Thyroid gland (tissue), 4 donors: ENCODE measurements at regions not wholly inside any gene's neighbourhood (a gene's known extent, or its start where the extent isn't known, plus 50 kb on each side); places are given as distances from the start of the nearest gene placed in this dataset.

ENCODE experiments used
- DNase-seq, 2 donors: peaks; one replicate each; pipeline ENCODE4 v3.0.0-alpha.2; 2019
- H3K27ac ChIP-seq, 3 donors: fragments of 200-600 bp; sonication (generic); 1 replicate in 2 of 3; 2 replicates in 1 of 3; pipeline ENCODE4 v1.5.1; 2016 to 2019; ENCODE audit warnings: mild to moderate bottlenecking in 1 of 3, moderate library complexity in 1 of 3
- H3K27me3 ChIP-seq: fragments of 200-600 bp; sonication (generic); one replicate; pipeline ENCODE4 v1.5.1; 2019
- H3K36me3 ChIP-seq, 2 donors: fragments of 200-600 bp; sonication (generic); one replicate each; pipeline ENCODE4 v1.5.1; 2016 to 2019
- H3K4me1 ChIP-seq, 2 donors: fragments of 200-600 bp; sonication (generic); one replicate each; pipeline ENCODE4 v1.5.1; 2017 to 2019
- H3K4me3 ChIP-seq, 3 donors: fragments of 200-600 bp; sonication (generic); replicated peaks in 1 of 3; 1 replicate in 2 of 3; 2 replicates in 1 of 3; pipeline ENCODE4 v1.5.1; 2016; ENCODE audit warnings: mild to moderate bottlenecking in 1 of 3
- H3K9me3 ChIP-seq: fragments of 200-600 bp; sonication (generic); one replicate; pipeline ENCODE4 v1.5.1; 2017
- POLR2A ChIP-seq, 2 donors: fragments of 450-650 bp; IDR thresholded peaks; one replicate each; pipeline ENCODE4 v1.6.1; 2017; ENCODE audit warnings: antibody characterized with exemption in 2 of 2, mild to moderate bottlenecking in 2 of 2, moderate library complexity in 1 of 2
- WGBS, 2 donors: methylation state at CpG; one replicate each; pipeline ENCODE4 v1.1.5; 2017; 5-methylcytosine and 5-hydroxymethylcytosine counted together
- intact Hi-C: fragments of 100-400 bp; cut with DNase I; formaldehyde crosslinking; loops from one replicate; pipeline ENCODE4 v1.15.1; 2023
- TF ChIP-seq, protein P1 (sequence below), 6 experiments: fragments of 200-600 bp in 3 of 6; fragments of 450-650 bp in 3 of 6; sonication (generic) in 3 of 6; IDR thresholded peaks; one replicate each; pipeline ENCODE4 v1.5.1; 2016 to 2019; ENCODE audit warnings: antibody characterized with exemption in 6 of 6, mild to moderate bottlenecking in 2 of 6, inconsistent platforms in 1 of 6, moderate library complexity in 1 of 6

GRCh38 chr16:54473226-54473993, 186.8 kb upstream of the IRX3 start:
- no peak for TF ChIP-seq POLR2A (IDR thresholded peaks at IDR 0.05)
- TF ChIP-seq, protein P1, sequence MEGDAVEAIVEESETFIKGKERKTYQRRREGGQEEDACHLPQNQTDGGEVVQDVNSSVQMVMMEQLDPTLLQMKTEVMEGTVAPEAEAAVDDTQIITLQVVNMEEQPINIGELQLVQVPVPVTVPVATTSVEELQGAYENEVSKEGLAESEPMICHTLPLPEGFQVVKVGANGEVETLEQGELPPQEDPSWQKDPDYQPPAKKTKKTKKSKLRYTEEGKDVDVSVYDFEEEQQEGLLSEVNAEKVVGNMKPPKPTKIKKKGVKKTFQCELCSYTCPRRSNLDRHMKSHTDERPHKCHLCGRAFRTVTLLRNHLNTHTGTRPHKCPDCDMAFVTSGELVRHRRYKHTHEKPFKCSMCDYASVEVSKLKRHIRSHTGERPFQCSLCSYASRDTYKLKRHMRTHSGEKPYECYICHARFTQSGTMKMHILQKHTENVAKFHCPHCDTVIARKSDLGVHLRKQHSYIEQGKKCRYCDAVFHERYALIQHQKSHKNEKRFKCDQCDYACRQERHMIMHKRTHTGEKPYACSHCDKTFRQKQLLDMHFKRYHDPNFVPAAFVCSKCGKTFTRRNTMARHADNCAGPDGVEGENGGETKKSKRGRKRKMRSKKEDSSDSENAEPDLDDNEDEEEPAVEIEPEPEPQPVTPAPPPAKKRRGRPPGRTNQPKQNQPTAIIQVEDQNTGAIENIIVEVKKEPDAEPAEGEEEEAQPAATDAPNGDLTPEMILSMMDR (IDR thresholded peaks at IDR 0.05): no peak
- Histone ChIP-seq H3K36me3 (no peaks in the 10 kb centered on the region), H3K4me3 (no peak overlapping the region), H3K27me3 (no peaks in the 10 kb centered on the region), H3K27ac (no peak overlapping the region), H3K4me1 (no peaks in the 10 kb centered on the region), H3K9me3 (no peaks in the 10 kb centered on the region)
- intact Hi-C loops: no loop called here
- DNase-seq: no peak
- 72 to 86% methylated on average over 8 of the region's 8 CpGs for WGBS, 2 donors

DNA sequence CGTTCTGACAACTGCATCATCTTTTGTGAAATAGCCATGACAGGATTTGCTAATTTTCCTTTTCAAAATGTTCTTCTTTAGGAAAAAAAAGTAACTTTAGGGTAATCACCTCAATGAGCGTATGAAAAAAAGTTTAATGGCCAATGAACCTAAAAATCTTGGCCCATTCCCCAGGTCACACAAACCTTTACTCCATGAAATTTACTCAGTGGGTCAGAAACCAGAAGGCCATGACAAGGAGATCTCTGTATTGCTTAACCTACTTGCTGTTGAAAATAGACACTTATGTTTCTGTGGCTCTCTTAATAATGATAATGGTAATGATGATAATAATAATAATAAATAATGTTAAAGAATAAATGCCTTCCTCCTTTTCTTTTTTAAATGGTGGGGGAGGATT, 180.8 kb upstream of the IRX3 start:
- DNase-seq: no peak
- WGBS, 2 donors: 89 to 94% methylated on average over 2 of the region's 2 CpGs
- H3K27ac ChIP-seq: no peak overlapping the region
- no peaks in the 10 kb centered on the region for H3K27me3 ChIP-seq
- intact Hi-C loops: no loop called here
- no peak for TF ChIP-seq POLR2A (IDR thresholded peaks at IDR 0.05)
- TF ChIP-seq, protein P1 (IDR thresholded peaks at IDR 0.05): no peak
- H3K36me3 ChIP-seq: no peaks in the 10 kb centered on the region
- no peaks in the 10 kb centered on the region for H3K9me3 ChIP-seq
- no peak overlapping the region for H3K4me3 ChIP-seq
- H3K4me1 ChIP-seq: no peaks in the 10 kb centered on the region

GRCh38 chr16:54466233-54466632, 179.6 kb upstream of the IRX3 start:
- no peaks in the 10 kb centered on the region for H3K27me3 ChIP-seq
- 94 to 95% methylated on average over 3 of the region's 3 CpGs for whole genome bisulfite sequencing, 2 donors
- H3K27ac ChIP-seq: no peak overlapping the region
- no peak for DNase-seq
- TF ChIP-seq POLR2A (IDR thresholded peaks at IDR 0.05): no peak
- TF ChIP-seq, protein P1 (IDR thresholded peaks at IDR 0.05): no peak
- H3K36me3 ChIP-seq: no peaks in the 10 kb centered on the region
- H3K4me3 ChIP-seq: no peak overlapping the region
- no peaks in the 10 kb centered on the region for H3K9me3 ChIP-seq
- intact Hi-C loops: no loop called here
- H3K4me1 ChIP-seq: no peaks in the 10 kb centered on the region

GRCh38 chr16:54465063-54465462, 178.5 kb upstream of the IRX3 start:
- Histone ChIP-seq H3K36me3 (no peaks in the 10 kb centered on the region), H3K27ac (no peak overlapping the region), H3K27me3 (no peaks in the 10 kb centered on the region), H3K9me3 (no peaks in the 10 kb centered on the region), H3K4me3 (no peak overlapping the region), H3K4me1 (no peaks in the 10 kb centered on the region)
- DNase-seq: no peak
- 93 to 96% methylated on average over 4 of the region's 4 CpGs for WGBS, 2 donors
- no peak for TF ChIP-seq POLR2A (IDR thresholded peaks at IDR 0.05)
- TF ChIP-seq, protein P1 (IDR thresholded peaks at IDR 0.05): no peak
- intact Hi-C loops: no loop called here

DNA sequence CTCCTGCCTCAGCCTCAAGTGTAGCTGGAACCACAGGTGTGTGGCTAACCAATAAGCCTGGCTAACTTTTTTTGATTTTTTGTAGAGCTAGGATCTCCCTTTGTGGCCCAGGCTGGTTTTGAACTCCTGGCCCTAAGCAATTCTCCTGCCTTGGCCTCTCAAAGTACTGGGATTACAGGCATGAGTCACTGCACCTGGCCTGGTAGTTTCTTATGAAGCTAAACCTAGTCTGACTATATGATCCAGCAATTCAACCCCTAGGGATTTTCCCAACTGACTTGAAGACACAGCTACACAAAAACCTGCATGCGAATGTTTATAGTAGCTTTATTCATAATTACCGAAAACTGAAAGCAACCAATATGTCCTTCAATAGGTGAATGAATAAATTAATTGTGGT, 176.2 kb upstream of the IRX3 start:
- Histone ChIP-seq H3K27me3 (no peaks in the 10 kb centered on the region), H3K27ac (no peak overlapping the region), H3K36me3 (no peaks in the 10 kb centered on the region), H3K4me1 (no peaks in the 10 kb centered on the region), H3K4me3 (no peak overlapping the region), H3K9me3 (no peaks in the 10 kb centered on the region)
- intact Hi-C loops: no loop called here
- no peak for DNase-seq
- WGBS, 2 donors: 74 to 97% methylated on average over 2 of the region's 2 CpGs
- TF ChIP-seq, protein P1 (IDR thresholded peaks at IDR 0.05): no peak
- no peak for TF ChIP-seq POLR2A (IDR thresholded peaks at IDR 0.05)
